Mucosa of stomach (tissue), 1 donor: ENCODE measurements at regions not wholly inside any gene's neighbourhood (a gene's known extent, or its start where the extent isn't known, plus 50 kb on each side); places are given as distances from the start of the nearest gene placed in this dataset.

ENCODE experiments used
- H3K27me3 ChIP-seq: one replicate; pipeline ENCODE4 v1.7.0; 2013; ENCODE audit warnings: mild to moderate bottlenecking, low read length; ENCODE audit not compliant: control insufficient read depth, insufficient read depth
- H3K36me3 ChIP-seq: one replicate; pipeline ENCODE4 v1.7.0; 2013; ENCODE audit warnings: low read length; ENCODE audit not compliant: control insufficient read depth, insufficient read depth
- H3K4me1 ChIP-seq: one replicate; pipeline ENCODE4 v1.7.0; 2013; ENCODE audit warnings: mild to moderate bottlenecking, low read length; ENCODE audit not compliant: control insufficient read depth, insufficient read depth
- H3K4me3 ChIP-seq: one replicate; pipeline ENCODE4 v1.7.0; 2013; ENCODE audit warnings: low read length
- H3K9ac ChIP-seq: one replicate; pipeline ENCODE4 v1.7.0; 2013; ENCODE audit warnings: mild to moderate bottlenecking, low read length, moderate library complexity
- H3K9me3 ChIP-seq: one replicate; pipeline ENCODE4 v1.7.0; 2013; ENCODE audit warnings: mild to moderate bottlenecking, low read length, moderate library complexity; ENCODE audit not compliant: control insufficient read depth
- donor health status: Pancreatic carcinoma.

- Histone ChIP-seq H3K27me3 (no peaks in the 10 kb centered on the region), H3K4me3 (no peak overlapping the region), H3K36me3 (no peaks in the 10 kb centered on the region), H3K9me3 (no peaks in the 10 kb centered on the region), H3K9ac (no peak overlapping the region), H3K4me1 (no peaks in the 10 kb centered on the region)
Measured at GRCh38 chr2:116859708-116860107, 954.8 kb upstream of the DDX18 start.

- Histone ChIP-seq H3K9me3 (no peaks in the 10 kb centered on the region), H3K9ac (no peak overlapping the region), H3K36me3 (no peaks in the 10 kb centered on the region), H3K4me1 (no peaks in the 10 kb centered on the region), H3K4me3 (no peak overlapping the region), H3K27me3 (no peaks in the 10 kb centered on the region)
Measured at GRCh38 chr2:116874021-116874420, 940.5 kb upstream of the DDX18 start.

- H3K36me3 ChIP-seq: no peaks in the 10 kb centered on the region
- no peak overlapping the region for H3K4me3 ChIP-seq
- H3K27me3 ChIP-seq: no peaks in the 10 kb centered on the region
- no peak overlapping the region for H3K9ac ChIP-seq
- no peaks in the 10 kb centered on the region for H3K4me1 ChIP-seq
- no peaks in the 10 kb centered on the region for H3K9me3 ChIP-seq
Measured at GRCh38 chr2:116877274-116877673, 937.2 kb upstream of the DDX18 start.

GRCh38 chr2:116877944-116878343 is 936.5 kb upstream of the DDX18 start:
- H3K9me3 ChIP-seq: no peaks in the 10 kb centered on the region
- H3K4me3 ChIP-seq: no peak overlapping the region
- H3K36me3 ChIP-seq: no peaks in the 10 kb centered on the region
- H3K4me1 ChIP-seq: no peaks in the 10 kb centered on the region
- H3K27me3 ChIP-seq: no peaks in the 10 kb centered on the region
- H3K9ac ChIP-seq: no peak overlapping the region

- Histone ChIP-seq H3K36me3 (no peaks in the 10 kb centered on the region), H3K27me3 (no peaks in the 10 kb centered on the region), H3K9me3 (no peaks in the 10 kb centered on the region), H3K4me1 (no peaks in the 10 kb centered on the region), H3K9ac (no peak overlapping the region), H3K4me3 (no peak overlapping the region)
Measured at GRCh38 chr2:116879650-116880160, 934.8 kb upstream of the DDX18 start.

GRCh38 chr2:116891191-116891590 is 923.3 kb upstream of the DDX18 start:
- no peaks in the 10 kb centered on the region for H3K4me1 ChIP-seq
- no peaks in the 10 kb centered on the region for H3K36me3 ChIP-seq
- H3K27me3 ChIP-seq: no peaks in the 10 kb centered on the region
- H3K4me3 ChIP-seq: no peak overlapping the region
- H3K9me3 ChIP-seq: no peaks in the 10 kb centered on the region
- H3K9ac ChIP-seq: no peak overlapping the region

- Histone ChIP-seq H3K27me3 (no peaks in the 10 kb centered on the region), H3K9me3 (no peaks in the 10 kb centered on the region), H3K9ac (no peak overlapping the region), H3K4me3 (no peak overlapping the region), H3K4me1 (no peaks in the 10 kb centered on the region), H3K36me3 (no peaks in the 10 kb centered on the region)
Measured at GRCh38 chr2:116911540-116911939, 903.0 kb upstream of the DDX18 start.

GRCh38 chr2:116915673-116916072 is 898.8 kb upstream of the DDX18 start:
- no peak overlapping the region for H3K9ac ChIP-seq
- H3K4me3 ChIP-seq: no peak overlapping the region
- H3K27me3 ChIP-seq: no peaks in the 10 kb centered on the region
- no peaks in the 10 kb centered on the region for H3K4me1 ChIP-seq
- no peaks in the 10 kb centered on the region for H3K36me3 ChIP-seq
- no peaks in the 10 kb centered on the region for H3K9me3 ChIP-seq

- no peaks in the 10 kb centered on the region for H3K4me1 ChIP-seq
- no peaks in the 10 kb centered on the region for H3K9me3 ChIP-seq
- H3K27me3 ChIP-seq: no peaks in the 10 kb centered on the region
- H3K36me3 ChIP-seq: no peaks in the 10 kb centered on the region
- no peak overlapping the region for H3K4me3 ChIP-seq
- H3K9ac ChIP-seq: no peak overlapping the region
Measured at GRCh38 chr2:116917196-116917595, 897.3 kb upstream of the DDX18 start.

GRCh38 chr2:116918574-116918973 is 895.9 kb upstream of the DDX18 start:
- H3K4me1 ChIP-seq: no peaks in the 10 kb centered on the region
- no peaks in the 10 kb centered on the region for H3K27me3 ChIP-seq
- no peaks in the 10 kb centered on the region for H3K9me3 ChIP-seq

GRCh38 chr2:116922414-116922813 is 892.1 kb upstream of the DDX18 start:
- Histone ChIP-seq H3K27me3 (no peaks in the 10 kb centered on the region), H3K4me1 (no peaks in the 10 kb centered on the region), H3K9me3 (no peaks in the 10 kb centered on the region), H3K36me3 (no peaks in the 10 kb centered on the region), H3K9ac (no peak overlapping the region), H3K4me3 (no peak overlapping the region)

More at GRCh38 chr2:116918574-116918973, 895.9 kb upstream of the DDX18 start:
- no peak overlapping the region for H3K4me3 ChIP-seq
- H3K9ac ChIP-seq: no peak overlapping the region
- no peaks in the 10 kb centered on the region for H3K36me3 ChIP-seq

- Histone ChIP-seq H3K4me1 (no peaks in the 10 kb centered on the region), H3K36me3 (no peaks in the 10 kb centered on the region)
Measured at GRCh38 chr2:116924509-116924908, 890.0 kb upstream of the DDX18 start.

More at GRCh38 chr2:116924509-116924908, 890.0 kb upstream of the DDX18 start:
- Histone ChIP-seq H3K9me3 (no peaks in the 10 kb centered on the region), H3K4me3 (no peak overlapping the region), H3K9ac (no peak overlapping the region), H3K27me3 (no peaks in the 10 kb centered on the region)
